ENCODE measurements at regions not wholly inside any gene's neighbourhood (a gene's known extent, or its start where the extent isn't known, plus 50 kb on each side); places are given as distances from the start of the nearest gene placed in this dataset.

DNA sequence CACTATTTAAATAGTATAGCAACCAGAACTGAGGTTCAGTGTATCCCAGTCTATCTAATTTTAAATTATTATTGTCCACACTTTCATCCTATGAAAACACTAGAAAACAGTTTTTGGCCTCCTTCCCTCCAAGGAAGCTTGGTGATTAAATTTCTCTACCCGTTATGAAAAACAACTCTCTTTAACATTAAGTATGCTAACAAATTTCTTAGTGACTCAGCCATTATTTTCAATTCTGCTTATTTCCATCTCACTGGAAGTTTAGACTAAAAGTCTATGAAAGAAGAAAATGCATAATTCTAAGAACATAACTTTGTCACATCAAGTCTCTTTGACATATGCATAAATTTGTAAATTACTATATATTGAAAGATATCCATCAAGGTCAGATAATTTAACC lies 185.2 kb downstream of the NSUN3 start:
- Histone ChIP-seq H3K4me1 (no peaks in the 10 kb centered on the region), H3K4me3 (no peak overlapping the region), H3K27ac (no peak overlapping the region), H3K36me3 (no peaks in the 10 kb centered on the region), H3K27me3 (no peaks in the 10 kb centered on the region), H3K9me3 (no peaks in the 10 kb centered on the region)
- TF ChIP-seq POLR2AphosphoS5 (IDR thresholded peaks at IDR 0.05): no peak
- no peak for TF ChIP-seq POLR2A (IDR thresholded peaks at IDR 0.05)
- no peak for TF ChIP-seq EP300 (IDR thresholded peaks at IDR 0.05; ENCODE audit: low read depth)
- TF ChIP-seq, protein P1, sequence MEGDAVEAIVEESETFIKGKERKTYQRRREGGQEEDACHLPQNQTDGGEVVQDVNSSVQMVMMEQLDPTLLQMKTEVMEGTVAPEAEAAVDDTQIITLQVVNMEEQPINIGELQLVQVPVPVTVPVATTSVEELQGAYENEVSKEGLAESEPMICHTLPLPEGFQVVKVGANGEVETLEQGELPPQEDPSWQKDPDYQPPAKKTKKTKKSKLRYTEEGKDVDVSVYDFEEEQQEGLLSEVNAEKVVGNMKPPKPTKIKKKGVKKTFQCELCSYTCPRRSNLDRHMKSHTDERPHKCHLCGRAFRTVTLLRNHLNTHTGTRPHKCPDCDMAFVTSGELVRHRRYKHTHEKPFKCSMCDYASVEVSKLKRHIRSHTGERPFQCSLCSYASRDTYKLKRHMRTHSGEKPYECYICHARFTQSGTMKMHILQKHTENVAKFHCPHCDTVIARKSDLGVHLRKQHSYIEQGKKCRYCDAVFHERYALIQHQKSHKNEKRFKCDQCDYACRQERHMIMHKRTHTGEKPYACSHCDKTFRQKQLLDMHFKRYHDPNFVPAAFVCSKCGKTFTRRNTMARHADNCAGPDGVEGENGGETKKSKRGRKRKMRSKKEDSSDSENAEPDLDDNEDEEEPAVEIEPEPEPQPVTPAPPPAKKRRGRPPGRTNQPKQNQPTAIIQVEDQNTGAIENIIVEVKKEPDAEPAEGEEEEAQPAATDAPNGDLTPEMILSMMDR (IDR thresholded peaks at IDR 0.05): no peak
- in situ Hi-C loops (cut with MboI; ENCODE audit: low pct_ligation_motif_present in 1 of 4, low pct_unique_long_range_greater_than_20kb in 1 of 4, low sequenced_read_pairs in 3 of 4) (no loop called here), intact Hi-C loops (cut with DNase I; ENCODE audit: low total_unique reads) (no loop called here)
- DNase-seq: no peak
- WGBS, 2 donors (ENCODE audit: low coverage in 1 of 2): 52 to 86% methylated on average over 1 of the region's 1 CpG

- Histone ChIP-seq H3K4me1 (no peaks in the 10 kb centered on the region), H3K27me3 (no peaks in the 10 kb centered on the region), H3K9me3 (no peaks in the 10 kb centered on the region), H3K4me3 (no peak overlapping the region), H3K36me3 (no peaks in the 10 kb centered on the region), H3K27ac (no peak overlapping the region)
- WGBS, 2 donors (ENCODE audit: low coverage in 1 of 2): 35 to 67% methylated on average over 2 to 5 of the region's 5 CpGs
- in situ Hi-C loops (cut with MboI; ENCODE audit: low pct_ligation_motif_present in 1 of 4, low pct_unique_long_range_greater_than_20kb in 1 of 4, low sequenced_read_pairs in 3 of 4) (no loop called here), intact Hi-C loops (cut with DNase I; ENCODE audit: low total_unique reads) (no loop called here)
- no peak for TF ChIP-seq EP300 (IDR thresholded peaks at IDR 0.05; ENCODE audit: low read depth)
- TF ChIP-seq, protein P1 (IDR thresholded peaks at IDR 0.05): peak; percentile 69 to 81 (median 74)
- peak; percentile 74 for DNase-seq
These were observed 186.7 kb downstream of the NSUN3 start for GRCh38 chr3:94249491-94250079.

DNA sequence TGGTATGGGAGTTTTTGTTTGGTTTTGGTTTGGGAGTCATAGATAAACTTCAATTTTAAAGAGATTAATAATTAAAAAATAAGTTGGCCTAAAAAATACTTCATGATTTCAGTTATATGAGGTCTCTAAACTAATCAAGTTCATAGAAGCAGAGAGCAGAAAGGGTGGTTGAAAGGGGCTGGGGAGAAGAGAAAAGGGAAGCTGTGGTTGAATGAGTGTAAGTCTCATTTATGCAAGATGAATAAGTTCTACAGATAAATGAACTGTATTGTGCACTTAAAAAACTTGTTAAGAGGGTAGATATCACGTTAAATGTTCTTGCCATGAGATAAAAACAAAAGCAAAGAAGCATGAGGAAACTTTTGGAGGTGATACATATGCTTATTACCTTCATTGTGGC lies 188.7 kb downstream of the NSUN3 start:
- intact Hi-C loops (cut with DNase I; ENCODE audit: low total_unique reads) (no loop called here), in situ Hi-C loops (cut with MboI; ENCODE audit: low pct_ligation_motif_present in 1 of 4, low pct_unique_long_range_greater_than_20kb in 1 of 4, low sequenced_read_pairs in 3 of 4) (no loop called here)
- H3K27me3 ChIP-seq: no peaks in the 10 kb centered on the region
- no peaks in the 10 kb centered on the region for H3K4me1 ChIP-seq
- TF ChIP-seq POLR2A (IDR thresholded peaks at IDR 0.05) (no peak), POLR2AphosphoS5 (IDR thresholded peaks at IDR 0.05) (no peak), EP300 (IDR thresholded peaks at IDR 0.05; ENCODE audit: low read depth) (no peak)
- TF ChIP-seq, protein P1 (IDR thresholded peaks at IDR 0.05): no peak
- H3K36me3 ChIP-seq: no peaks in the 10 kb centered on the region
- no peaks in the 10 kb centered on the region for H3K9me3 ChIP-seq
- H3K27ac ChIP-seq: no peak overlapping the region
- no peak overlapping the region for H3K4me3 ChIP-seq
- WGBS, 2 donors (ENCODE audit: low coverage in 1 of 2): 58 to 71% methylated on average over 1 of the region's 1 CpG
- DNase-seq: no peak

DNA sequence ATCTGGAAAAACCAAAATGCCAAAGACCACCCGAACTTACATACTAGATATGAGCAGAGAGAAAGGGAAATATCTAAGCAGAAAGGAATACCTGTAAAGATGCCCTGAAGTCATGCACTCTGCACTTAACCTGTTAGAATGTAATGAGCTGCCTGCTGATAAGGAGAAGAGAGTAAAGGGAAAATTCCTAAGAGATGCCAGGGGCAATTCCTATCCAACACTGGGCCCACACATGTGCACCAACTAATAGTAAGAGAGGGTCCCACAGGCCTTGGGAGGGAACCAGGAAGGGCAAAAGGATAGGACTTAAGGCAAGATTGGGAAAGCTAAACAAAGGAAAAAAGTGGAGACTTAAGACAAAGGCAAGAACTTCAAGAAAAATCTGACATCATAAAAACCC lies 189.5 kb downstream of the NSUN3 start:
- H3K9me3 ChIP-seq: no peaks in the 10 kb centered on the region
- H3K4me3 ChIP-seq: no peak overlapping the region
- no peaks in the 10 kb centered on the region for H3K36me3 ChIP-seq
- TF ChIP-seq POLR2A (IDR thresholded peaks at IDR 0.05): no peak
- no peak for TF ChIP-seq POLR2AphosphoS5 (IDR thresholded peaks at IDR 0.05)
- TF ChIP-seq EP300 (IDR thresholded peaks at IDR 0.05; ENCODE audit: low read depth): no peak
- TF ChIP-seq, protein P1 (IDR thresholded peaks at IDR 0.05): no peak
- WGBS, 2 donors (ENCODE audit: low coverage in 1 of 2): 75 to 80% methylated on average over 1 of the region's 1 CpG
- H3K4me1 ChIP-seq: no peaks in the 10 kb centered on the region
- intact Hi-C loops (cut with DNase I; ENCODE audit: low total_unique reads): no loop called here
- in situ Hi-C loops (cut with MboI; ENCODE audit: low pct_ligation_motif_present in 1 of 4, low pct_unique_long_range_greater_than_20kb in 1 of 4, low sequenced_read_pairs in 3 of 4): no loop called here
- H3K27me3 ChIP-seq: no peaks in the 10 kb centered on the region
- DNase-seq: no peak
- no peak overlapping the region for H3K27ac ChIP-seq

Data from transverse colon (tissue), 4 donors.